ENCODE measurements at regions not wholly inside any gene's neighbourhood (a gene's known extent, or its start where the extent isn't known, plus 50 kb on each side); places are given as distances from the start of the nearest gene placed in this dataset.

DNA sequence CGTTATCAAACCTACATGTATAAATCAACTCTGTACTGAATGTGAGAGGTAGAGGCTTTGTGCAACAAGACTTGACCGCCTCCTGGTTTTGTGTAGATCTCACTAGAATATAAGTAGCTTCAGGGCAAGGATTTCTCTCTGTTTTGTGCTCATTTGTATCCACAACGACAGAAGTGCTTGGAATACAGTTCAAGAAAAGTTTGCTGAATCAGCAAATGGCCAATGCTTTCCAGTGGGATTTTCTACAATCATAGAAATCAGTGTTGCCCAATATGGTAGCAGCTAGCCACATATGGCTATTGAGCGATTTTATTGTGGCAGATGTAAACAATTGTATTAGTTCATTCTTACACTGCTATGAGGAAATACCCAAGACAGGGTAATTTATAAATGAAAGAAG, 127.4 kb downstream of the VCX3A start:
- no peak for TF ChIP-seq EZH2 (IDR thresholded peaks at IDR 0.05; ENCODE audit: borderline replicate concordance, low read length)
- TF ChIP-seq CTCF (conservative IDR thresholded peaks at IDR 0.05 in 1 of 2, IDR thresholded peaks at IDR 0.05 in 1 of 2; ENCODE audit: extremely low read depth in 1 of 2, insufficient read depth in 1 of 2, low read depth in 1 of 2, low read length in 2 of 2): no peak
